CD8-positive, alpha-beta memory T cell (primary cell): ENCODE measurements at regions not wholly inside any gene's neighbourhood (a gene's known extent, or its start where the extent isn't known, plus 50 kb on each side); places are given as distances from the start of the nearest gene placed in this dataset.

Experiments
- CTCF ChIA-PET: fragments of 350-600 bp; sonication (Branson Sonifier 250); formaldehyde crosslinking; loops from one replicate; lab custom pipeline; 2021; ENCODE audit warnings: antibody characterized with exemption; lab: Charles Lee
- POLR2A ChIA-PET: fragments of 350-600 bp; sonication (Branson Sonifier 250); formaldehyde crosslinking; loops from one replicate; lab custom pipeline; 2021; ENCODE audit warnings: antibody characterized with exemption; lab: Charles Lee
- DNase-seq, 5 donors: peaks; one replicate each; pipeline versions ENCODE4 v3.0.0 to v3.0.0-alpha.2; 2020 to 2022; ENCODE audit warnings: mixed read lengths in 1 of 5
- H3K27ac ChIP-seq: one replicate; pipeline ENCODE4 v1.7.0; 2013; ENCODE audit warnings: low read depth, mild to moderate bottlenecking, low read length, moderate library complexity
- H3K27me3 ChIP-seq: 2 replicates; pipeline ENCODE4 v1.7.0; 2013; ENCODE audit warnings: low read length, mild to moderate bottlenecking; ENCODE audit not compliant: insufficient read depth, poor library complexity, severe bottlenecking
- H3K36me3 ChIP-seq: 2 replicates; pipeline ENCODE4 v1.7.0; 2013; ENCODE audit warnings: mild to moderate bottlenecking, low read length, moderate library complexity; ENCODE audit not compliant: insufficient read depth
- H3K4me1 ChIP-seq: 2 replicates; pipeline ENCODE4 v1.7.0; 2013; ENCODE audit warnings: mild to moderate bottlenecking, low read length, moderate library complexity; ENCODE audit not compliant: insufficient read depth
- H3K4me3 ChIP-seq: 2 replicates; pipeline ENCODE4 v1.7.0; 2013; ENCODE audit warnings: mild to moderate bottlenecking, low read length
- H3K9me3 ChIP-seq: 2 replicates; pipeline ENCODE4 v1.7.0; 2013; ENCODE audit warnings: mild to moderate bottlenecking, low read length
- H3K27ac Mint-ChIP-seq, 8 donors: one replicate each; pipeline ENCODE4 v1.8.0; 2020 to 2021; ENCODE audit warnings: mixed read lengths in 8 of 8, mild to moderate bottlenecking in 6 of 8, inconsistent platforms in 3 of 8, moderate library complexity in 3 of 8
- H3K27me3 Mint-ChIP-seq, 2 donors: one replicate each; pipeline ENCODE4 v1.8.0; 2020 to 2021; ENCODE audit warnings: mixed read lengths in 2 of 2, mild to moderate bottlenecking in 1 of 2, moderate library complexity in 1 of 2
- H3K36me3 Mint-ChIP-seq, 3 donors: one replicate each; pipeline ENCODE4 v1.8.0; 2020 to 2021; ENCODE audit warnings: mixed read lengths in 3 of 3, inconsistent platforms in 1 of 3, mild to moderate bottlenecking in 1 of 3
- H3K4me1 Mint-ChIP-seq, 3 donors: one replicate each; pipeline ENCODE4 v1.8.0; 2020 to 2021; ENCODE audit warnings: mixed read lengths in 3 of 3, inconsistent platforms in 1 of 3, mild to moderate bottlenecking in 1 of 3
- H3K4me3 Mint-ChIP-seq, 7 donors: one replicate each; pipeline ENCODE4 v1.8.0; 2020 to 2021; ENCODE audit warnings: mixed read lengths in 7 of 7, mild to moderate bottlenecking in 6 of 7, moderate library complexity in 4 of 7, inconsistent platforms in 2 of 7
- H3K9me3 Mint-ChIP-seq, 5 donors: one replicate each; pipeline ENCODE4 v1.8.0; 2020 to 2022; ENCODE audit warnings: mixed read lengths in 5 of 5, mild to moderate bottlenecking in 3 of 5, moderate library complexity in 2 of 5, inconsistent platforms in 1 of 5

- peak overlapping the region in 5 of 8 donors; percentile 1 to 77 (median 32) for H3K27ac Mint-ChIP-seq
These were observed 69.0 kb upstream of the GRAMD2B start for GRCh38 chr5:126354012-126354857.

GRCh38 chr5:126354858-126355731 is 68.1 kb upstream of the GRAMD2B start:
- Mint-ChIP-seq H3K4me3 (peak overlapping the region in 2 of 7 donors; percentile 17), H3K27ac (peak overlapping the region in 1 of 8 donors; percentile 49), H3K27me3 (peaks cover 0 to 19% of the 10 kb centered on the region in 2 donors), H3K4me1 (peaks cover 4 to 15% (median 11%) of the 10 kb centered on the region in 3 donors), H3K9me3 (no peaks in the 10 kb centered on the region), H3K36me3 (no peaks in the 10 kb centered on the region)
- CTCF ChIA-PET, result interaction anchor here (3.6 to 5.1 kb wide), 2 partner anchors 145 to 184 kb away, joined by 14 to 28 read pairs; no protein-coding TSS in a partner anchor
- no peak overlapping the region for H3K27ac ChIP-seq
- H3K9me3 ChIP-seq, result no peaks in the 10 kb centered on the region
- H3K36me3 ChIP-seq, result no peaks in the 10 kb centered on the region
- no peaks in the 10 kb centered on the region for H3K27me3 ChIP-seq
- DNase-seq, result no peak
- POLR2A ChIA-PET, result no interaction called here
- peaks cover 12% of the 10 kb centered on the region for H3K4me1 ChIP-seq
- H3K4me3 ChIP-seq, result no peak overlapping the region

More at GRCh38 chr5:126354012-126354857, 69.0 kb upstream of the GRAMD2B start:
- H3K4me1 ChIP-seq, result peaks cover 12% of the 10 kb centered on the region
- H3K27me3 ChIP-seq, result no peaks in the 10 kb centered on the region
- Mint-ChIP-seq H3K27me3 (peaks cover 0 to 18% of the 10 kb centered on the region in 2 donors), H3K36me3 (no peaks in the 10 kb centered on the region), H3K9me3 (no peaks in the 10 kb centered on the region), H3K4me1 (peaks cover 4 to 15% (median 11%) of the 10 kb centered on the region in 3 donors), H3K4me3 (peak overlapping the region in 4 of 7 donors; percentile 37 to 70 (median 52))
- H3K36me3 ChIP-seq, result no peaks in the 10 kb centered on the region
- H3K9me3 ChIP-seq, result no peaks in the 10 kb centered on the region
- H3K4me3 ChIP-seq, result no peak overlapping the region
- peak in 2 of 5 donors; percentile 30 to 57 for DNase-seq
- POLR2A ChIA-PET, result no interaction called here
- CTCF ChIA-PET, result interaction anchor here (1.0 to 5.1 kb wide), 8 partner anchors 9 to 247 kb away, joined by 3 to 28 read pairs (median 6); partner anchors contain the start of gene PHAX
- H3K27ac ChIP-seq, result no peak overlapping the region

- H3K36me3 Mint-ChIP-seq, result no peaks in the 10 kb centered on the region
- H3K4me3 Mint-ChIP-seq, result no peak overlapping the region
- no peak overlapping the region for H3K4me3 ChIP-seq
- H3K9me3 Mint-ChIP-seq, result no peaks in the 10 kb centered on the region
- CTCF ChIA-PET, result interaction anchor here (1.5 to 5.1 kb wide), 4 partner anchors 144 to 244 kb away, joined by 3 to 28 read pairs (median 8); partner anchors contain the start of gene PHAX
- H3K27ac ChIP-seq, result no peak overlapping the region
- peaks cover 12% of the 10 kb centered on the region for H3K4me1 ChIP-seq
- POLR2A ChIA-PET, result no interaction called here
- no peaks in the 10 kb centered on the region for H3K36me3 ChIP-seq
- peaks cover 4 to 15% (median 11%) of the 10 kb centered on the region in 3 donors for H3K4me1 Mint-ChIP-seq
- no peaks in the 10 kb centered on the region for H3K9me3 ChIP-seq
- peaks cover 0 to 20% of the 10 kb centered on the region in 2 donors for H3K27me3 Mint-ChIP-seq
- no peaks in the 10 kb centered on the region for H3K27me3 ChIP-seq
- H3K27ac Mint-ChIP-seq, result no peak overlapping the region
- no peak for DNase-seq
These were observed 67.3 kb upstream of the GRAMD2B start for GRCh38 chr5:126355940-126356339.

GRCh38 chr5:126357585-126358342 is 65.4 kb upstream of the GRAMD2B start:
- Mint-ChIP-seq H3K9me3 (no peaks in the 10 kb centered on the region), H3K4me3 (no peak overlapping the region), H3K27me3 (peaks cover 0 to 15% of the 10 kb centered on the region in 2 donors), H3K27ac (peak overlapping the region in 2 of 8 donors; percentile 58 to 66), H3K36me3 (no peaks in the 10 kb centered on the region), H3K4me1 (peaks cover 4 to 15% (median 11%) of the 10 kb centered on the region in 3 donors)
- Histone ChIP-seq H3K27ac (no peak overlapping the region), H3K36me3 (no peaks in the 10 kb centered on the region), H3K27me3 (no peaks in the 10 kb centered on the region), H3K9me3 (no peaks in the 10 kb centered on the region), H3K4me3 (no peak overlapping the region), H3K4me1 (peaks cover 12% of the 10 kb centered on the region)
- POLR2A ChIA-PET, result no interaction called here
- CTCF ChIA-PET, result interaction anchor here (0.6 to 5.1 kb wide), 9 partner anchors 11 to 243 kb away, joined by 3 to 28 read pairs (median 3); partner anchors contain the start of gene PHAX
- no peak for DNase-seq

- Histone ChIP-seq H3K4me1 (peaks cover 12% of the 10 kb centered on the region), H3K27me3 (no peaks in the 10 kb centered on the region), H3K4me3 (no peak overlapping the region), H3K36me3 (no peaks in the 10 kb centered on the region), H3K9me3 (no peaks in the 10 kb centered on the region), H3K27ac (no peak overlapping the region)
- POLR2A ChIA-PET, result no interaction called here
- H3K27ac Mint-ChIP-seq, result peak overlapping the region in 1 of 8 donors; percentile 2
- H3K4me3 Mint-ChIP-seq, result no peak overlapping the region
- DNase-seq, result no peak
- peaks cover 4 to 15% (median 11%) of the 10 kb centered on the region in 3 donors for H3K4me1 Mint-ChIP-seq
- CTCF ChIA-PET, result interaction anchor here (1.0 to 1.9 kb wide), 6 partner anchors 10 to 242 kb away, joined by 3 to 6 read pairs (median 4); partner anchors contain the start of gene PHAX
- H3K36me3 Mint-ChIP-seq, result no peaks in the 10 kb centered on the region
- H3K27me3 Mint-ChIP-seq, result peaks cover 0 to 15% of the 10 kb centered on the region in 2 donors
- no peaks in the 10 kb centered on the region for H3K9me3 Mint-ChIP-seq
These were observed 64.7 kb upstream of the GRAMD2B start for GRCh38 chr5:126358525-126358924.

- DNase-seq, result no peak
- no peak overlapping the region for H3K4me3 Mint-ChIP-seq
- no peaks in the 10 kb centered on the region for H3K9me3 Mint-ChIP-seq
- CTCF ChIA-PET, result interaction anchor here (1.3 to 1.9 kb wide), 2 partner anchors 140 to 177 kb away, joined by 4 to 6 read pairs; no protein-coding TSS in a partner anchor
- Histone ChIP-seq H3K4me3 (no peak overlapping the region), H3K27me3 (no peaks in the 10 kb centered on the region), H3K4me1 (peaks cover 3% of the 10 kb centered on the region), H3K9me3 (no peaks in the 10 kb centered on the region), H3K36me3 (no peaks in the 10 kb centered on the region), H3K27ac (no peak overlapping the region)
- no peak overlapping the region for H3K27ac Mint-ChIP-seq
- POLR2A ChIA-PET, result no interaction called here
- no peaks in the 10 kb centered on the region for H3K36me3 Mint-ChIP-seq
- H3K27me3 Mint-ChIP-seq, result peaks cover 0 to 12% of the 10 kb centered on the region in 2 donors
- peaks cover 0 to 6% (median 6%) of the 10 kb centered on the region in 3 donors for H3K4me1 Mint-ChIP-seq
These were observed 63.3 kb upstream of the GRAMD2B start for GRCh38 chr5:126359884-126360283.

GRCh38 chr5:126360467-126360866 is 62.7 kb upstream of the GRAMD2B start:
- no peaks in the 10 kb centered on the region for H3K9me3 ChIP-seq
- ChIA-PET CTCF (interaction anchor here (1.3 kb wide), 1 partner anchor 140 kb away, joined by 4 read pairs; no protein-coding TSS in a partner anchor), POLR2A (no interaction called here)
- H3K4me1 ChIP-seq, result no peaks in the 10 kb centered on the region
- no peaks in the 10 kb centered on the region for H3K4me1 Mint-ChIP-seq
- no peak overlapping the region for H3K27ac ChIP-seq
- no peaks in the 10 kb centered on the region for H3K36me3 ChIP-seq
- no peak overlapping the region for H3K27ac Mint-ChIP-seq
- H3K36me3 Mint-ChIP-seq, result no peaks in the 10 kb centered on the region
- H3K4me3 ChIP-seq, result no peak overlapping the region
- no peak overlapping the region for H3K4me3 Mint-ChIP-seq
- no peaks in the 10 kb centered on the region for H3K27me3 ChIP-seq
- H3K9me3 Mint-ChIP-seq, result no peaks in the 10 kb centered on the region
- no peak for DNase-seq
- peaks cover 0 to 7% of the 10 kb centered on the region in 2 donors for H3K27me3 Mint-ChIP-seq
